Activated T-cell treated with anti-CD3 and anti-CD28 coated beads, Interleukin-2, amount 50 U/mL, for 48 hours (primary cell): ENCODE measurements at regions not wholly inside any gene's neighbourhood (a gene's known extent, or its start where the extent isn't known, plus 50 kb on each side); places are given as distances from the start of the nearest gene placed in this dataset.
"Not testable (repeated sequence)": the region's sequence is repeated elsewhere in the genome, so short reads cannot be mapped to it uniquely, and the experiment has no call there.

ENCODE experiments used
- DNase-seq, 2 experiments: peaks; one replicate each; pipeline ENCODE4 v3.0.0-alpha.2; 2020

GRCh38 chr4:106588891-106589290, 220.3 kb upstream of the GIMD1 start:
- DNase-seq, result no peak

DNA sequence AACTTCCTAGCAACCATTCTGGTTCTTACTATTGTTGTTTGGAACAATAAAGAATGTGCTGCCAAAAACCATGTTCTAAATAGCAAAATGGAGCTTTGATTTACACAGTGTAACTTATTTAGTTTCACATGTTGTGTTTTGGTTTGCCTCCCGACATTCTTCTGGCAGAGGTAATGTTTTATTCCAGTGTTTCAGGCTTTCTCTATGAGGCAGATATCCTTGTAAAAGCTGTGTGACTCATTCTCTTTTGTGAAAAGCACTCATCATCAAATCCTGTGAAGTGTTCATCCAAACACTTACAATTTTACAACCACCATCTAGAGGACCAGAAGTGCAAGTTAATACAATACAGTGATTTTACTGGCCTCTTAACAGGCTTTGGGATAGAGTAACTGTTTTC, 219.0 kb upstream of the GIMD1 start:
- no peak for DNase-seq

GRCh38 chr4:106585915-106586349, 217.4 kb upstream of the GIMD1 start:
- no peak for DNase-seq

DNA sequence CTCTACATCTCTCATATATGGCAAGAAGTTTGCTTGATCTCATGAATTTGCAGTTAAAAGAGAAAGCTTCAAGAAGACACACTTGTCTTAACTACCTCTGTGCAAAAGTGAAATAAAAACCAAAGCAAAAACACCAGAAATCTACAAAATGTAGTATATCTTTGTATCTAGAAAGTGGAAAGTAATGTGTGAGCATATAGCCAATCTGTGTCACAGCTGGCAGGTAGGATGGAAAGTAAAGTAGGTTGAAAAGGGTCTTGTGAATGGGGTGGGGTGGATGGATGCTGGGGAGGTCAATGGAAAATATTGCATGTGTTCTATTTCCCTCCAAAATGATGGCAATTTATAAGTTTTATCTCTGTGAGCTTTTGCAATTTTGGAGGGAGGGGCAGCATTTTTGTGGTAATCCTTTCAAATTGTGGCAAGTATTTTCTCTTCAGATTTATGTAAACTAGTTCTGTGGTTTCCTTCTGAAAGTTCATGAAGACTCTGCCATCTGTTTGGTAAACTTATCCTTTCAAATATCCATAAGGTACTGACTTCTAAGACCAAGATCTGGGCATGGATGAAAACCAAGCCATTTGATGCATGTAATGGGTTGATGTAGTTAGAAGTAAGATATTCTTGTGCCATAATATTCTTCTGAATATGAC, 215.9 kb upstream of the GIMD1 start:
- DNase-seq, result no peak

- DNase-seq, result no peak
Measured at GRCh38 chr4:106583567-106583966, 215.0 kb upstream of the GIMD1 start.

- DNase-seq, result no peak
Measured at GRCh38 chr4:106583108-106583507, 214.5 kb upstream of the GIMD1 start.

DNA sequence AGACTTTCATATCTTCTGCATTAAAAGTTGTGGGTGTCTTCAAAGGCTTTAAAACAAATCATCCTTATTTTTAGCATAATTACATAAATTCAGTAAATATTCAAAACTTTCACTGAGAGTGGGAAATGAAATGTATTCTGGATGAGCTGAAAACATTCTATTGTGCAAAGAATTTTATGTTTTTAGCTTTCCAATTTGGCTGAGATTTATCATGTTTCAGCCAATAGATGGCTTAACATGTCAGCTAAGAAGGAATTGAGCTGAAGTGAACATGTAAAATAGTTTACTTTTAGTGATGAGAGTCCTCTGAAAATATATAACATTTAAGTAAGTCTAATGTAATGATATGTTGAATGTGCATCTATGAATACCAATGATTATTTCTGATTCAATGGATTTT, 213.5 kb upstream of the GIMD1 start:
- no peak for DNase-seq

DNA sequence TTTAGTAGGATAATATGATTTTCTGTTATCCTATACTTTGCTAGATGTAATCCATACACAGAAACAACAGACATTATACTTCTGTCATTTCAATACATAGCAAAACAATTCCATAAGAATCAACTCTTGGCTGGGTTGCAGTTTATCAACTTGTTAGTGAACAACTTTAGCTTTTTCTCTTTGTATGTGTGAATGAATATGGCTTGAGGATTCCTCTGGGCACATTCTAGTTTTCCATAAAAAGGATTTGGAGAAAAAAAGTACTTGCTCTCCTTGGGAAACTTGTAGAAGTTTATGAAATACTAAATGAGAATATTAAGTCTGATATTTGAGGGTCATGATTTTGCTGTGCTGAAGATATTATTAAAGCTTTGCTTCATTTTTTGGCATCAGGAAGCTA, 210.7 kb upstream of the GIMD1 start:
- DNase-seq, result no peak

DNA sequence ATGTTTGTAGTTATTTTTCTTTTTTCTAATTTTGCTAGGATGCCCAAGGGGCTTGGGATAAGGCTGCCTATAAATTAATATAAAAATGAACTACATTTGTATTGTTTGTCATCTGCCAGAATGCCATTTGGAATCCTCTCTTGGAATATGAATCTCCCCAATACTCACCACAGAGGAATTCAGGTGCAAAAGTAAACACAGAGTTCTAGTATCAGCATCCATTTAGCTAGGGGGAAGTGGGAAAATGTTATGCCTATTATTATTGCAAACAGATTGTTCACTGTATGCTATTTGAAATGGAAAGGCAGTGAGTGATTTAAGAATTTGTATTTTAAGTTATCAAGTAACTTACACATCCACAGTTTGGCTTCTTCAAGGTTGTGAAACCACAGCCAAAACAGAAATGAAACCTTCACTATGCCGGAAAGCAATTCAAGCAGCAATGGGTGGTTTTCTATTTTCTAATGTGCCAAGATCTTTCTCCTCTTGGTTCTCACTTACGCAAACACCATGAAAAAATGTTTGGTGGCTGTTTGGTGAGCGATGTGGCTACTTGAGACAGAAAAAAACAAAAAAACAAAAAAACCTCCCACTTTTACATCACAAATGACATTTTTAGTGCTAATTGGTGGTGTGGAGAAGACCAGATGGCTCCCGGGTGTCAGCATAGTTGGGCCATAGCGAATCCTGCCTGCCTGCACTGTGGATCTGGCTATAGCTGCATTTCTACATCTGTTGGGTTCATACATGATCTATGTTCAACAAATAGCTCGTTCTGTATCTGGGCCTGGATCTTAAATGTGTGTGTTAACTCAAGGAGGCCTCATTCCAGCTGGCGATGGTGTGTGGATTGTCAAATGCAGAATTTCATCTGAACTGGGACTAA, 200.8 kb upstream of the GIMD1 start:
- no peak for DNase-seq

GRCh38 chr4:106565727-106566126, 197.1 kb upstream of the GIMD1 start:
- DNase-seq, result no peak

DNA sequence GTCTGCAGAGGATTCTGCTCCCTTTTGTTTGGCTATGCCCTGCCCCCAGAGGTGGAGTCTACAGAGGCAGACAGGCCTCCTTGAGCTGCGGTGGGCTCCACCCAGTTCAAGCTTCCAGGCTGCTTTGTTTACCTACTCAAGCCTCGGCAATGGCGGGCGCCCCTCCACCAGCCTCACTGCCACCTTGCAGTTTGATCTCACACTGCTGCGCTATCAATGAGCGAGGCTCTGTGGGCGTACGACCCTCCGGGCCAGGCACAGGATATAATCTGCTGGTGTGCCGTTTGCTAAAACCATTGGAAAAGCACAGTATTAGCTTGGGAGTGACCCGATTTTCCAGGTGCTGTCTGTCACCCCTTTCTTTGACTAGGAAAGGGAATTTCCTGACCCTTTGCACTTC, 195.1 kb upstream of the GIMD1 start:
- DNase-seq, result not testable (repeated sequence)

GRCh38 chr4:106551724-106552123, 183.1 kb upstream of the GIMD1 start:
- no peak for DNase-seq

DNA sequence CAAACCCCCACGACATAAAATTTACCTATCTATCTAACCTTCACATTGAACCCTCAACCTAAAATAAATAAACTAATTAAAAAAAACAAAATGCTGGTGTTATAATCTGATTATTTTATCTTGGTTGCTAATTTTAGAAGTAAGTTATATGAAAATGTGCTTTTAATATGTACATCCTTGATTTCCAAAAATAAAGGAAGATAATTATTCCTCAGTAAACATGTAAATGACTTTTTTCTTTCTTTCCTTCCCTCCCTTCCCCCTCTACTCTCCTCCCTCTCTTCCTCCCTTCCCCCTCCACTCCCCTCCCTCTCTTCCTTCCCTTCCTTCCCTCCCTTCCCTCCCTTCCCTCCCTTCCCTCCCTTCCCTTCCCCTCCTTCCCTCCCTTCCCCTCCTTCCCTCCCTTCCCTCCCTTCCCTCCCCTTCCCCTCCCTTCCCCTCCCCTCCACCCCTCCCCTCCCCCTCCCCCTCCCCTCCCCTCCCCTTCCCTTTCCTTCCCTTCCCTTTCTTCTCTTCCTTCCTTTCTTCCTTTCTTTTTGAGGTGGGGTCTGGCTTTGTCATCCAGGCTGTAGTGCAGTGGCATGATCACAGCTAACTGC, 180.0 kb upstream of the GIMD1 start:
- DNase-seq, result no peak

GRCh38 chr4:106546370-106546769, 177.8 kb upstream of the GIMD1 start:
- DNase-seq, result no peak

GRCh38 chr4:106542609-106543008, 174.0 kb upstream of the GIMD1 start:
- DNase-seq, result not testable (repeated sequence)

- no peak for DNase-seq
Measured at GRCh38 chr4:106541253-106541652, 172.7 kb upstream of the GIMD1 start.

DNA sequence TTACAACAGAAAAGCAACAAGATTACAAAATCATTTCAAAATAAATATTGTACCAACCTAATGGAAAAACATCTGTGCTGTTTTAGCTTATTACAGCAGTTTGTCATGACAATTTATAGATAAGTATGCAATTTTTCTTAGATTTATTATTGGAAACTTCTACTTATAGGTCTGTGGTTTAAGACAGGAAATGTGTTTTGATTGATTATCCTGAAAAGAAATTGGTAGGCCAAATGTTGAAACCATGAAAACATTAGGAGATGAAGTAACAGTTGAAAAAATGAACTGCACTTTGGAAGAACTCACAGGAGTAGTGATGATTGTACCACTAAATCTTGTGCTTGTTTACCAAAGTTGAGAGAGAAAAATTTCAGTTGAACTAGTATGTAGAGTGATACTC, 162.2 kb upstream of the GIMD1 start:
- no peak for DNase-seq

DNA sequence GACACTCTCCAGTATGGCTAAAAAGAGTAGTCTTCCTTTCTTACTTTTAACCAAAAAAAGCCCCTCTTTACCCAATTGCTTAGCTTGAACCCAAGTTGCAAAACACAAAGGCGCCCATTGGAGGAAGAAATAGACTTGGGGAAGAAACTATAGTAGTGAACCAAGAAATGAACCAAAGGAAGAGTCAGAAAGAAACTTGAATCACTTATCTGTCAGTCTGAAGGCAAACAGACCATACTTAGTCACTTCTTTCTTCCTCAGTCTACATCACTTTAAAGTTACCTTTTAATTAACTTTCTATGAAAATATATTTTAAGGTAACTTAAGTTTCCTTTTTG, 161.4 kb upstream of the GIMD1 start:
- DNase-seq, result no peak

- DNase-seq, result no peak
Measured at GRCh38 chr4:106529348-106530023, 160.9 kb upstream of the GIMD1 start.

DNA sequence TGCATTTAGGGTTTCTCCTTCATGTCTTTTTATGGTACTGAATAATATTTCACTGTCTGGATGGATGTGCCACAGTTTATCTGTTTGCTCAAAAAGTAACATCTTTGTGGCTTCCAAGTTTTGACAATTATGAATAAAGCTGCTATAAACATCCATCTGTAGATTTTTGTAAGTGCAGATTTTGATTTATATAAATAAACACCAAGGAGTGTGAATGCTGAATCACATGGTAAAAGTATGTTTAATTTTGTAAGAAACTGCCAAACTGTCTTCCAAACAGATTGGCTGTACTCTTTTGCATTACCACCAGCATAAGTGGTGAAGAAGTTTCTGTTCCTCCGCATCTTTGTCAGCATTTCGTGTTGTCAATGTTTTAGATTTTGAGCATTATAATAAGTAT, 158.7 kb upstream of the GIMD1 start:
- DNase-seq, result no peak

DNA sequence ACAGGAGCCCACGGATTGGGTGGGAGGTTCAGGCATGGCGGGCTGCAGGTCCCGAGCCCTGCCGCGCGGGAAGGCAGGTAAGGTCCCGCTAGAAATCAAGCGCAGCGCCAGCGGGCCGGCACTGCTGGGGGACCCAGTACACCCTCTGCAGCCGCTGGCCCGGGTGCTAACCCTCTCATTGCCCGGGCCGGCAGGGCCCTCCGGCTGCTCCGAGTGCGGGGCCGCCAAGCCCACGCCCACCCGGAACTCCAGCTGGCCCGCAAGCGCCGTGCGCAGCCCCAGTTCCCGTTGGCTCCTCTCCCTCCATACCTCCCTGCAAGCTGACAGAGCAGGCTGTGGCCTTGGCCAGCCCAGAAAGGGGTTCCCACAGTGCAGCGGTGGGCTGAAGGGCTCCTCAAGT, 156.8 kb upstream of the GIMD1 start:
- not testable (repeated sequence) for DNase-seq

DNA sequence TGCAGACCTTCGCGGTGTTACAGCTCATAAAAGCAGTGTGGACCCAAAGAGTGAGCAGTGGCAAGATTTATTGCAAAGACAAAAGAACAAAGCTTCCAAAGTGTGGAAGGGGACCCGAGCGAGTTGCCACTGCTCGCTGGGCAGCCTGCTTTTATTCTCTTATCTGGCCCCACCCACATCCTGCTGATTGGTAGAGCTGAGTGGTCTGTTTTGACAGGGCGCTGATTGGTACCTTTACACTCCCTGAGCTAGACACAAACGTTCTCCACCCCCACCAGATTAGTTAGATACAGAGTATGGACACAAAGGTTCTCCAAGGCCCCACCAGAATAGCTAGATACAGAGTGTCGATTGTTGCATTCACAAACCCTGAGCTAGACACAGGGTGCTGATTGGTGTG, 156.2 kb upstream of the GIMD1 start:
- DNase-seq, result not testable (repeated sequence)

DNA sequence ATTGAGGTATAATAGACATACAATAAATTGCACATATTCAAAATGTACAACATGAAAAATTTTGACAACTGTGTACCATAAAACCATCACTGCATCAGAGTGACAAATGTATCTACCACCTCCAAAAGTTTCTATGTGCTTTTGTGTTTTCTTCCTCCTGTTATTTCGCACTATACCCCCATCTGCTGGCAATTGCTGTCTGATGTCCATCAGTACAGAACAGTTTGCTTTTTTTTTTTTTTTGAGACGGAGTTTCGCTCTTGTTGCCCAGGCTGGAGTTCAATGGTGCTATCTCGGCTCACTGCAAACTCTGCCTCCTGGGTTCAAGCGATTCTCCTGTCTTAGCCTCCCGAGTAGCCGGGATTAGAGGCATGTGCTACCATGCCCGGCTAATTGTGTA, 154.3 kb upstream of the GIMD1 start:
- DNase-seq, result no peak

GRCh38 chr4:106512706-106513105, 144.1 kb upstream of the GIMD1 start:
- DNase-seq, result no peak
